A549 (cell line): ENCODE measurements at regions not wholly inside any gene's neighbourhood (a gene's known extent, or its start where the extent isn't known, plus 50 kb on each side); places are given as distances from the start of the nearest gene placed in this dataset.

Source experiments
- ATAC-seq, 2 experiments: fragments of 200-7000 bp in 1 of 2; fragments of >200 bp in 1 of 2; cut with Nextera tagmentation in 1 of 2; cut with Tn5 transposase in 1 of 2; 3 replicates each; pipeline versions ENCODE4 v1.8.0 to v1.9.1; 2018 to 2020; ENCODE audit warnings: mild to moderate bottlenecking in 1 of 2, moderate library complexity in 1 of 2
- CTCF ChIA-PET: fragments of 300-600 bp; sonication (Branson Sonifier 250); formaldehyde crosslinking; extraction: SDS; loops from one replicate; lab custom pipeline; 2021; ENCODE audit warnings: antibody characterized with exemption, inconsistent platforms; lab: Yijun Ruan, JAX
- POLR2A ChIA-PET: fragments of 350-600 bp; formaldehyde crosslinking; extraction: SDS; loops from one replicate; lab custom pipeline; 2021; ENCODE audit warnings: antibody characterized with exemption, inconsistent platforms; lab: Yijun Ruan, JAX
- DNase-seq, 2 experiments: peaks; one replicate each; pipeline versions ENCODE4 v3.0.0 to v3.0.0-alpha.2; 2011 to 2016; ENCODE audit warnings: low read depth in 1 of 2, low spot score in 1 of 2
- FAIRE-seq: peaks from 2 replicates; lab custom pipeline; 2011; peaks lifted over from hg19 to GRCh38; lab: Jason Lieb, UNC
- H3K27ac ChIP-seq, 2 experiments: fragments of >200 bp; sonication (Bioruptor Twin); formaldehyde crosslinking; 3 replicates each; pipeline ENCODE4 v1.5.1; 2016 to 2017
- H3K4me1 ChIP-seq: fragments of >200 bp; sonication (Bioruptor Twin); formaldehyde crosslinking; 3 replicates; pipeline ENCODE4 v1.6.1; 2016
- H3K4me2 ChIP-seq: fragments of >200 bp; sonication (Bioruptor Twin); formaldehyde crosslinking; 3 replicates; pipeline ENCODE4 v1.6.1; 2016
- H3K4me3 ChIP-seq: fragments of >200 bp; sonication (Bioruptor Twin); formaldehyde crosslinking; 3 replicates; pipeline ENCODE4 v1.5.1; 2016
- H3K9me3 ChIP-seq: fragments of >200 bp; sonication (Bioruptor Twin); formaldehyde crosslinking; 3 replicates; pipeline ENCODE4 v1.6.1; 2016
- ATOH8 ChIP-seq: fragments of 250-450 bp; sonication (Bioruptor Pico); IDR thresholded peaks from 2 replicates; pipeline ENCODE4 v1.5.0; 2020; ENCODE audit warnings: low read depth, mild to moderate bottlenecking, moderate library complexity
- BHLHE40 ChIP-seq: IDR thresholded peaks from 2 replicates; pipeline ENCODE4 v1.6.1; 2012; ENCODE audit warnings: low read depth, low read length, inconsistent platforms
- E2F6 ChIP-seq: IDR thresholded peaks from 2 replicates; pipeline ENCODE4 v1.6.1; 2012; ENCODE audit warnings: low read depth, borderline replicate concordance
- EHF ChIP-seq: fragments of 250-450 bp; sonication (Bioruptor Pico); IDR thresholded peaks from 2 replicates; pipeline ENCODE4 v1.5.0; 2020; ENCODE audit warnings: mild to moderate bottlenecking
- EP300 ChIP-seq, 2 experiments: fragments of >200 bp; sonication (Bioruptor Twin); formaldehyde crosslinking; IDR thresholded peaks; 2 replicates in 1 of 2; 3 replicates in 1 of 2; pipeline ENCODE4 v1.6.1; 2016 to 2017
- ESRRA ChIP-seq: fragments of 150-350 bp; IDR thresholded peaks from 2 replicates; pipeline ENCODE4 v1.6.1; 2014; ENCODE audit warnings: mild to moderate bottlenecking, low read length, borderline replicate concordance
- HDAC2 ChIP-seq: fragments of 200-600 bp; sonication (generic); IDR thresholded peaks from 2 replicates; pipeline ENCODE4 v1.6.1; 2016
- HEYL ChIP-seq: fragments of 250-450 bp; sonication (Bioruptor Pico); IDR thresholded peaks from 2 replicates; pipeline ENCODE4 v1.8.0; 2021; ENCODE audit warnings: mild to moderate bottlenecking, moderate library complexity
- KDM1A ChIP-seq: fragments of 200-600 bp; sonication (generic); IDR thresholded peaks from 2 replicates; pipeline ENCODE4 v1.6.1; 2016; ENCODE audit warnings: low read depth, mild to moderate bottlenecking
- POLR2A ChIP-seq: IDR thresholded peaks from 2 replicates; pipeline ENCODE4 v1.6.1; 2012; ENCODE audit warnings: mild to moderate bottlenecking, low read length
- RAD21 ChIP-seq, 2 experiments: fragments of >200 bp in 1 of 2; sonication (Bioruptor Twin) in 1 of 2; formaldehyde crosslinking in 1 of 2; IDR thresholded peaks in 1 of 2; conservative IDR thresholded peaks in 1 of 2; 2 replicates in 1 of 2; 3 replicates in 1 of 2; pipeline ENCODE4 v1.6.1; 2012 to 2018; ENCODE audit warnings: inconsistent platforms in 1 of 2
- REST ChIP-seq: fragments of 200-600 bp; sonication (generic); IDR thresholded peaks from 2 replicates; pipeline ENCODE4 v1.6.1; 2016; ENCODE audit warnings: antibody characterized with exemption, mild to moderate bottlenecking, moderate library complexity
- RFX5 ChIP-seq: fragments of 450-650 bp; IDR thresholded peaks from 2 replicates; pipeline ENCODE4 v1.7.1; 2014; ENCODE audit warnings: antibody characterized with exemption, mild to moderate bottlenecking, moderate library complexity
- TP53 ChIP-seq: fragments of 250-450 bp; sonication (Bioruptor Pico); IDR thresholded peaks from 2 replicates; pipeline ENCODE4 v1.5.0; 2021; ENCODE audit warnings: mild to moderate bottlenecking, moderate library complexity
- USF2 ChIP-seq: fragments of 450-650 bp; IDR thresholded peaks from 2 replicates; pipeline ENCODE4 v1.6.1; 2014; ENCODE audit warnings: antibody characterized with exemption
- ZFP36 ChIP-seq: fragments of 450-650 bp; IDR thresholded peaks from 2 replicates; pipeline ENCODE4 v1.6.1; 2014; ENCODE audit warnings: borderline replicate concordance; ENCODE audit not compliant: partially characterized antibody
- WGBS: methylation state at CpG from one replicate; pipeline ENCODE4 v1.1.6; 2017; ENCODE audit errors: missing lambda C conversion rate; 5-methylcytosine and 5-hydroxymethylcytosine counted together
- small RNA-seq, 6 experiments: library from RNA; depleted of rRNA; stranded (forward); fragments of <200 nt; gene quantifications; one replicate each; pipeline ENCODE3, GENCODE V24; 2012
- TF ChIP-seq, protein P1 (sequence below): fragments of >200 bp; sonication (Bioruptor Twin); formaldehyde crosslinking; IDR thresholded peaks from 3 replicates; pipeline ENCODE4 v1.5.1; 2016

DNA sequence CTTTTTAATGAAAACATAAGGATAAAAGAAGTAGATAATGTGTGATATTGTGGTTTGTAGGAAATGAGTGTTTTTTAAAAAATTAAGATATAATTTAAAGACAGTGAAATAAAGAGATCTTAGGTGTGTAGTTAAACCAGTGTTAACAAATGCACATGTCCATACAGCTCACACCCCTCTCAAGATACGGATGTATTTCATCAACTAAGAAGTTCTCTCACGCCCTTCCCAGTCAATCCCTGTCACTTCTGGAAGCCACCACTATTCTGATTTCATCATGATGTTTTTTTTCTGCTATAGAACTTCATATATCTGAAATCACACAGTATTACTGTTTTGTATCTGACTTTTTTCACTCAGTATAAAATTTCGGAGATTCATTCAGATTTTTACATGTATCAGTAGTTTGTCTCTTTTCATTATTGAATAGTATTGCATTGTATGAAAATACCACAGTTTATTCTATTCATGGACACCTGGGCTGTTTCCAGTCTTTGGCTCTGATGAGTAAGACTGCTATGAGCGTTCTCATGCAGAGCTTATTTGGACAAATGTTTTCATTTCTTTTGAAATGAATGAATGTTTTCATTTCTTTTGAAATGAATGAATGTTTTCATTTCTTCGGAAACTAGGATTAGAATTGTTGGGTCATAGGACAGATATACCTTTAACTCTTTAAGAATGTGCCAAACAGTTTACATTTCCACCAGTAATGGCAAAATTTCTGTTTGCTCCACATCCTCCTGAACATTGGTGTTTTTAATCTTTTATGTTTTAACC, 49.7 kb upstream of the ELOVL5 start:
- Histone ChIP-seq H3K27ac (no peak overlapping the region), H3K4me3 (no peak overlapping the region), H3K9me3 (no peaks in the 10 kb centered on the region), H3K4me2 (peak overlapping the region; percentile 43; the same call in 2 of the 3 replicates)
- POLR2A ChIA-PET = interaction anchor here (1.0 kb wide), 1 partner anchor 39 kb away, joined by 4 read pairs; no protein-coding TSS in a partner anchor
- ATAC-seq = no peak
- WGBS = 44% methylated on average over 5 of the region's 5 CpGs
- CTCF ChIA-PET = interaction anchor here (1.0 to 1.8 kb wide), 2 partner anchors 12 to 86 kb away, joined by 3 to 5 read pairs; no protein-coding TSS in a partner anchor
- DNase-seq = no peak
- no peak for TF ChIP-seq BHLHE40
- no peak for TF ChIP-seq EHF (CRISPR knock-in tag)
- no peak for TF ChIP-seq RFX5
- TF ChIP-seq, protein P1, sequence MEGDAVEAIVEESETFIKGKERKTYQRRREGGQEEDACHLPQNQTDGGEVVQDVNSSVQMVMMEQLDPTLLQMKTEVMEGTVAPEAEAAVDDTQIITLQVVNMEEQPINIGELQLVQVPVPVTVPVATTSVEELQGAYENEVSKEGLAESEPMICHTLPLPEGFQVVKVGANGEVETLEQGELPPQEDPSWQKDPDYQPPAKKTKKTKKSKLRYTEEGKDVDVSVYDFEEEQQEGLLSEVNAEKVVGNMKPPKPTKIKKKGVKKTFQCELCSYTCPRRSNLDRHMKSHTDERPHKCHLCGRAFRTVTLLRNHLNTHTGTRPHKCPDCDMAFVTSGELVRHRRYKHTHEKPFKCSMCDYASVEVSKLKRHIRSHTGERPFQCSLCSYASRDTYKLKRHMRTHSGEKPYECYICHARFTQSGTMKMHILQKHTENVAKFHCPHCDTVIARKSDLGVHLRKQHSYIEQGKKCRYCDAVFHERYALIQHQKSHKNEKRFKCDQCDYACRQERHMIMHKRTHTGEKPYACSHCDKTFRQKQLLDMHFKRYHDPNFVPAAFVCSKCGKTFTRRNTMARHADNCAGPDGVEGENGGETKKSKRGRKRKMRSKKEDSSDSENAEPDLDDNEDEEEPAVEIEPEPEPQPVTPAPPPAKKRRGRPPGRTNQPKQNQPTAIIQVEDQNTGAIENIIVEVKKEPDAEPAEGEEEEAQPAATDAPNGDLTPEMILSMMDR = no peak
- TF ChIP-seq TP53 (CRISPR knock-in tag) = no peak
- no peak for TF ChIP-seq REST
- TF ChIP-seq ESRRA = no peak
- no peak for TF ChIP-seq ZFP36
- no peak for TF ChIP-seq KDM1A
- TF ChIP-seq HDAC2 = no peak
- TF ChIP-seq RAD21 (conservative IDR thresholded peaks at IDR 0.05 in 1 of 2, IDR thresholded peaks at IDR 0.05 in 1 of 2) = no peak
- TF ChIP-seq HEYL (CRISPR knock-in tag) = no peak
- no peak for TF ChIP-seq POLR2A
- no peak for TF ChIP-seq USF2
- TF ChIP-seq EP300 (IDR thresholded peaks at IDR 0.05) = no peak
- TF ChIP-seq E2F6 = no peak
- TF ChIP-seq ATOH8 (CRISPR knock-in tag) = no peak
- TF ChIP-seq, all 56 proteins: peak for 0
- no peak for FAIRE-seq
- peaks cover 13% of the 10 kb centered on the region; the same call in 2 of the 3 replicates for H3K4me1 ChIP-seq

Small RNA genes lying in the stretch of these regions (small RNA-seq; reads per million reads assigned to genes)
- gene NANOGP3 = 0 reads per million in 6 experiments
